B cell (primary cell): ENCODE measurements at regions not wholly inside any gene's neighbourhood (a gene's known extent, or its start where the extent isn't known, plus 50 kb on each side); places are given as distances from the start of the nearest gene placed in this dataset.
"Not testable (repeated sequence)": the region's sequence is repeated elsewhere in the genome, so short reads cannot be mapped to it uniquely, and the experiment has no call there.

Experiments used
- ATAC-seq: fragments of 200-7000 bp; cut with Tn5 transposase; one replicate; pipeline ENCODE4 v1.10.0; 2021; ENCODE audit warnings: low read depth, mild to moderate bottlenecking, moderate number of reproducible peaks, moderate library complexity
- CTCF ChIA-PET: fragments of 350-600 bp; sonication (Branson Sonifier 250); formaldehyde crosslinking; loops from one replicate; lab custom pipeline; 2021; ENCODE audit warnings: antibody characterized with exemption, inconsistent platforms; lab: Charles Lee
- POLR2A ChIA-PET: fragments of 350-600 bp; sonication (Branson Sonifier 250); formaldehyde crosslinking; loops from one replicate; lab custom pipeline; 2021; ENCODE audit warnings: antibody characterized with exemption; lab: Charles Lee
- DNase-seq: peaks from one replicate; pipeline ENCODE4 v3.0.0; 2013
- H2AFZ ChIP-seq: 2 replicates; pipeline ENCODE4 v1.6.1; 2012; ENCODE audit warnings: mild to moderate bottlenecking, low read depth, low read length; ENCODE audit not compliant: insufficient read depth, poor library complexity, severe bottlenecking
- H3K27ac ChIP-seq, 2 donors: 1 replicate in 1 of 2; 2 replicates in 1 of 2; pipeline ENCODE4 v1.5.1; 2012 to 2013; ENCODE audit warnings: low read length in 2 of 2, mild to moderate bottlenecking in 2 of 2, moderate library complexity in 1 of 2
- H3K27me3 ChIP-seq, 4 experiments: fragments of 200-600 bp in 1 of 4; sonication (generic) in 1 of 4; replicated peaks in 1 of 4; 1 replicate in 2 of 4; 2 replicates in 2 of 4; pipeline versions ENCODE4 v1.6.1 to v1.7.0; 2013 to 2016; ENCODE audit warnings: low read length in 3 of 4, mild to moderate bottlenecking in 2 of 4, mixed read lengths in 1 of 4, moderate library complexity in 1 of 4; ENCODE audit not compliant: insufficient read depth in 4 of 4, control insufficient read depth in 3 of 4; ENCODE audit errors: control extremely low read depth in 1 of 4
- H3K36me3 ChIP-seq, 2 experiments: replicated peaks in 1 of 2; 1 replicate in 1 of 2; 2 replicates in 1 of 2; pipeline versions ENCODE4 v1.6.1 to v1.7.1; 2013; ENCODE audit warnings: low read length in 1 of 2; ENCODE audit not compliant: insufficient read depth in 2 of 2, control insufficient read depth in 1 of 2; ENCODE audit errors: control extremely low read depth in 1 of 2, extremely low read depth in 1 of 2
- H3K4me1 ChIP-seq, 2 donors: fragments of 200-600 bp in 1 of 2; sonication (generic) in 1 of 2; 1 replicate in 1 of 2; 2 replicates in 1 of 2; pipeline versions ENCODE4 v1.5.1 to v1.6.1; 2013 to 2017; ENCODE audit warnings: low read length in 2 of 2; ENCODE audit not compliant: control insufficient read depth in 2 of 2, insufficient read depth in 2 of 2
- H3K4me2 ChIP-seq: replicated peaks from 2 replicates; pipeline ENCODE3; 2012; ENCODE audit warnings: mild to moderate bottlenecking, low read depth, low read length; ENCODE audit not compliant: poor library complexity, severe bottlenecking
- H3K4me3 ChIP-seq, 5 experiments: fragments of 200-600 bp in 1 of 5; sonication (generic) in 1 of 5; 1 replicate in 3 of 5; 2 replicates in 2 of 5; pipeline versions ENCODE4 v1.5.1 to v1.7.0; 2011 to 2016; ENCODE audit warnings: low read length in 4 of 5, mild to moderate bottlenecking in 4 of 5, low read depth in 2 of 5, control low read depth in 1 of 5, moderate library complexity in 1 of 5; ENCODE audit not compliant: insufficient read depth in 1 of 5; ENCODE audit errors: control extremely low read depth in 1 of 5, extremely low read depth in 1 of 5
- H3K79me2 ChIP-seq: fragments of 200-600 bp; sonication (generic); one replicate; pipeline ENCODE4 v1.6.0; 2016; ENCODE audit warnings: low read length; ENCODE audit not compliant: control insufficient read depth, insufficient read depth
- H3K9ac ChIP-seq: fragments of 200-600 bp; sonication (generic); 2 replicates; pipeline ENCODE4 v1.6.1; 2017; ENCODE audit warnings: mild to moderate bottlenecking, low read length, moderate library complexity
- H3K9me3 ChIP-seq, 3 donors: one replicate each; pipeline versions ENCODE4 v1.6.1 to v1.7.1; 2013; ENCODE audit warnings: low read length in 2 of 3; ENCODE audit not compliant: control insufficient read depth in 2 of 3, insufficient read depth in 1 of 3; ENCODE audit errors: control extremely low read depth in 1 of 3
- H4K20me1 ChIP-seq: 2 replicates; pipeline ENCODE4 v1.6.0; 2012; ENCODE audit warnings: mild to moderate bottlenecking, low read length; ENCODE audit not compliant: insufficient read depth, control insufficient read depth, poor library complexity, severe bottlenecking
- H3K27ac Mint-ChIP-seq: one replicate; pipeline ENCODE4 v1.8.0; 2021; ENCODE audit warnings: mixed read lengths
- H3K27me3 Mint-ChIP-seq: one replicate; pipeline ENCODE4 v1.8.0; 2021; ENCODE audit warnings: mixed read lengths
- H3K4me1 Mint-ChIP-seq: one replicate; pipeline ENCODE4 v1.8.0; 2021; ENCODE audit warnings: mixed read lengths
- H3K4me3 Mint-ChIP-seq: one replicate; pipeline ENCODE4 v1.8.0; 2021; ENCODE audit warnings: mixed read lengths
- H3K9me3 Mint-ChIP-seq: one replicate; pipeline ENCODE4 v1.8.0; 2022; ENCODE audit warnings: mixed read lengths; ENCODE audit not compliant: insufficient read depth
- CTCF ChIP-seq: fragments of 200-600 bp; IDR thresholded peaks from one replicate; pipeline ENCODE4 v1.8.0; 2022; ENCODE audit warnings: antibody characterized with exemption, mild to moderate bottlenecking
- EZH2 ChIP-seq: IDR thresholded peaks from 2 replicates; pipeline ENCODE4 v1.6.1; 2012; ENCODE audit warnings: borderline replicate concordance, low read depth, mild to moderate bottlenecking, moderate library complexity, low read length; ENCODE audit not compliant: insufficient read depth, poor library complexity, severe bottlenecking
- WGBS: methylation state at CpG from one replicate; pipeline ENCODE4 v1.1.5; 2013; ENCODE audit warnings: missing lambda C conversion rate; ENCODE audit not compliant: insufficient coverage; 5-methylcytosine and 5-hydroxymethylcytosine counted together
- intact Hi-C: fragments of 100-400 bp; cut with micrococcal nuclease; formaldehyde crosslinking; loops from one replicate; pipeline ENCODE4 v1.10.0; 2022

GRCh38 chr3:168794427-168794826 is 698.7 kb upstream of the GOLIM4 start:
- Histone ChIP-seq H3K27me3 (no peaks in the 10 kb centered on the region), H3K27ac (no peak overlapping the region), H3K4me3 (no peak overlapping the region), H3K9ac (no peak overlapping the region), H3K36me3 (no peaks in the 10 kb centered on the region), H3K4me2 (no peak overlapping the region), H4K20me1 (no peaks in the 10 kb centered on the region), H3K79me2 (no peaks in the 10 kb centered on the region), H3K4me1 (no peaks in the 10 kb centered on the region), H3K9me3 (peaks cover 0 to 1% (median 0%) of the 10 kb centered on the region in 3 donors), H2AFZ (no peak overlapping the region)
- Mint-ChIP-seq H3K27me3 (no peaks in the 10 kb centered on the region), H3K9me3 (no peaks in the 10 kb centered on the region), H3K4me3 (no peak overlapping the region), H3K4me1 (no peaks in the 10 kb centered on the region), H3K27ac (no peak overlapping the region)
- no peak for ATAC-seq
- POLR2A ChIA-PET: no interaction called here
- no peak for TF ChIP-seq EZH2
- TF ChIP-seq CTCF: no peak
- intact Hi-C loops: no loop called here
- CTCF ChIA-PET: no interaction called here
- no peak for DNase-seq
- no CpG with 5 or more reads among the region's 2 CpGs for WGBS

GRCh38 chr3:168782193-168782592 is 686.5 kb upstream of the GOLIM4 start:
- no peaks in the 10 kb centered on the region for H3K27me3 ChIP-seq
- H3K9ac ChIP-seq: no peak overlapping the region
- TF ChIP-seq CTCF (no peak), EZH2 (no peak)
- no peaks in the 10 kb centered on the region for H3K36me3 ChIP-seq
- Mint-ChIP-seq H3K27ac (no peak overlapping the region), H3K4me1 (no peaks in the 10 kb centered on the region), H3K9me3 (no peaks in the 10 kb centered on the region), H3K27me3 (no peaks in the 10 kb centered on the region), H3K4me3 (no peak overlapping the region)
- intact Hi-C loops: no loop called here
- CTCF ChIA-PET: no interaction called here
- no peak for DNase-seq
- H3K9me3 ChIP-seq: no peaks in the 10 kb centered on the region
- H3K4me3 ChIP-seq: no peak overlapping the region
- H3K4me2 ChIP-seq: no peak overlapping the region
- H3K79me2 ChIP-seq: no peaks in the 10 kb centered on the region
- H2AFZ ChIP-seq: no peak overlapping the region
- H3K27ac ChIP-seq: no peak overlapping the region
- 82% methylated on average over 3 of the region's 3 CpGs for WGBS
- POLR2A ChIA-PET: no interaction called here
- ATAC-seq: no peak
- no peaks in the 10 kb centered on the region for H3K4me1 ChIP-seq
- no peaks in the 10 kb centered on the region for H4K20me1 ChIP-seq

- ATAC-seq: not testable (repeated sequence)
These were observed 684.4 kb upstream of the GOLIM4 start for GRCh38 chr3:168779970-168780645.

More at GRCh38 chr3:168779970-168780645, 684.4 kb upstream of the GOLIM4 start:
- WGBS: 96% methylated on average over 23 of the region's 28 CpGs
- H3K9me3 ChIP-seq, H3K36me3 ChIP-seq, H3K9ac ChIP-seq, H3K27ac Mint-ChIP-seq, H3K4me1 Mint-ChIP-seq, H3K79me2 ChIP-seq, H3K27ac ChIP-seq, H3K4me2 ChIP-seq, H4K20me1 ChIP-seq, H3K4me3 Mint-ChIP-seq, POLR2A ChIA-PET, H3K4me1 ChIP-seq, H3K9me3 Mint-ChIP-seq, H3K27me3 Mint-ChIP-seq, DNase-seq, H3K27me3 ChIP-seq, H2AFZ ChIP-seq, intact Hi-C loops, H3K4me3 ChIP-seq, CTCF ChIA-PET: not testable (repeated sequence)
